ENCODE measurements at regions not wholly inside any gene's neighbourhood (a gene's known extent, or its start where the extent isn't known, plus 50 kb on each side); places are given as distances from the start of the nearest gene placed in this dataset.

GRCh38 chr14:100674897-100675619 is 51.6 kb upstream of the DLK1 start:
- no peak overlapping the region for H3K4me3 ChIP-seq
- 64 to 81% (median 74%) methylated on average over 16 to 19 of the region's 19 CpGs for WGBS, 5 donors
- intact Hi-C loops (cut with DNase I; ENCODE audit: low total_unique reads), result no loop called here
- TF ChIP-seq CTCF (IDR thresholded peaks at IDR 0.05), result no peak
- no peak for TF ChIP-seq POLR2A (IDR thresholded peaks at IDR 0.05)
- TF ChIP-seq EP300 (IDR thresholded peaks at IDR 0.05), result no peak
- TF ChIP-seq POLR2AphosphoS5 (IDR thresholded peaks at IDR 0.05), result no peak
- peaks cover 0 to 27% (median 0%) of the 10 kb centered on the region in 3 donors for H3K27me3 ChIP-seq
- H3K4me1 ChIP-seq, result peaks cover 45 to 67% (median 58%) of the 10 kb centered on the region in 4 donors
- no peak for DNase-seq
- H3K27ac ChIP-seq, result no peak overlapping the region
- H3K9me3 ChIP-seq, result no peaks in the 10 kb centered on the region
- H3K36me3 ChIP-seq, result no peaks in the 10 kb centered on the region

- WGBS, 5 donors, result 40 to 61% (median 56%) methylated on average over 20 of the region's 20 CpGs
- peak; percentile 64 to 77 for DNase-seq
Measured at GRCh38 chr14:100675699-100676684, 50.7 kb upstream of the DLK1 start.

More at GRCh38 chr14:100675699-100676684, 50.7 kb upstream of the DLK1 start:
- Histone ChIP-seq H3K4me1 (peaks cover 48 to 68% (median 59%) of the 10 kb centered on the region in 4 donors), H3K27ac (peak overlapping the region in 2 of 5 donors; percentile 82), H3K9me3 (no peaks in the 10 kb centered on the region), H3K27me3 (peaks cover 0 to 21% (median 0%) of the 10 kb centered on the region in 3 donors), H3K36me3 (no peaks in the 10 kb centered on the region), H3K4me3 (no peak overlapping the region)
- intact Hi-C loops (cut with DNase I; ENCODE audit: low total_unique reads), result no loop called here
- TF ChIP-seq POLR2A (IDR thresholded peaks at IDR 0.05), result no peak
- TF ChIP-seq EP300 (IDR thresholded peaks at IDR 0.05), result no peak
- no peak for TF ChIP-seq POLR2AphosphoS5 (IDR thresholded peaks at IDR 0.05)
- no peak for TF ChIP-seq CTCF (IDR thresholded peaks at IDR 0.05)

All from stomach (tissue), 8 donors.